22Rv1 (cell line): ENCODE measurements at regions not wholly inside any gene's neighbourhood (a gene's known extent, or its start where the extent isn't known, plus 50 kb on each side); places are given as distances from the start of the nearest gene placed in this dataset.

Source experiments
- CTCF ChIP-seq: fragments of 450-650 bp; IDR thresholded peaks from 2 replicates; pipeline ENCODE4 v1.5.1; 2017; ENCODE audit warnings: mild to moderate bottlenecking
- ZFX ChIP-seq: fragments of 450-650 bp; IDR thresholded peaks from 2 replicates; pipeline ENCODE4 v1.6.1; 2017; ENCODE audit warnings: antibody characterized with exemption, borderline replicate concordance

- TF ChIP-seq CTCF (no peak), ZFX (no peak)
Observed at GRCh38 chr1:14100444-14100843, 400.5 kb downstream of the PRDM2 start.
